ENCODE measurements at regions not wholly inside any gene's neighbourhood (a gene's known extent, or its start where the extent isn't known, plus 50 kb on each side); places are given as distances from the start of the nearest gene placed in this dataset.
"Not testable (repeated sequence)": the region's sequence is repeated elsewhere in the genome, so short reads cannot be mapped to it uniquely, and the experiment has no call there.

DNA sequence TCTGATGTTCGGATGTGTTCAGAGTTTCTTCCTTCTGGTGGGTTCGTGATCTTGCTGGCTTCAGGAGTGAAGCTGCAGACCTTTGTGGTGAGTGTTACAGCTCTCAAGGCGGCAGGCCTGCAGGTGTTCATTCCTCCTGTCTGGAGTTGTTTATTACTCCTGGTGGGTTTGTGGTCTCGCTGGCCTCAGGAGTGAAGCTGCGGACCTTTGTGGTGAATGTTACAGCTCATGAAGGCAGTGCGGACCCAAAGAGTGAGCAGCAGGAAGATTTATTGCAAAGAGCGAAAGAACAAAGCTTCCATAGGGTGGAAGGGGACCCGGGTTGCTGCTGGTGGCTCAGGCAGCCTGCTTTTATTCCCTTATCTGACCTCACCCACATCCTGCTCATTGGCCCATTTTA, 1226.8 kb upstream of the EPHA6 start:
- TF ChIP-seq, protein P1, sequence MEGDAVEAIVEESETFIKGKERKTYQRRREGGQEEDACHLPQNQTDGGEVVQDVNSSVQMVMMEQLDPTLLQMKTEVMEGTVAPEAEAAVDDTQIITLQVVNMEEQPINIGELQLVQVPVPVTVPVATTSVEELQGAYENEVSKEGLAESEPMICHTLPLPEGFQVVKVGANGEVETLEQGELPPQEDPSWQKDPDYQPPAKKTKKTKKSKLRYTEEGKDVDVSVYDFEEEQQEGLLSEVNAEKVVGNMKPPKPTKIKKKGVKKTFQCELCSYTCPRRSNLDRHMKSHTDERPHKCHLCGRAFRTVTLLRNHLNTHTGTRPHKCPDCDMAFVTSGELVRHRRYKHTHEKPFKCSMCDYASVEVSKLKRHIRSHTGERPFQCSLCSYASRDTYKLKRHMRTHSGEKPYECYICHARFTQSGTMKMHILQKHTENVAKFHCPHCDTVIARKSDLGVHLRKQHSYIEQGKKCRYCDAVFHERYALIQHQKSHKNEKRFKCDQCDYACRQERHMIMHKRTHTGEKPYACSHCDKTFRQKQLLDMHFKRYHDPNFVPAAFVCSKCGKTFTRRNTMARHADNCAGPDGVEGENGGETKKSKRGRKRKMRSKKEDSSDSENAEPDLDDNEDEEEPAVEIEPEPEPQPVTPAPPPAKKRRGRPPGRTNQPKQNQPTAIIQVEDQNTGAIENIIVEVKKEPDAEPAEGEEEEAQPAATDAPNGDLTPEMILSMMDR (IDR thresholded peaks at IDR 0.05): not testable (repeated sequence)
- not testable (repeated sequence) for TF ChIP-seq POLR2A (IDR thresholded peaks at IDR 0.05)

All from transverse colon (tissue), 3 donors.